ENCODE measurements at regions not wholly inside any gene's neighbourhood (a gene's known extent, or its start where the extent isn't known, plus 50 kb on each side); places are given as distances from the start of the nearest gene placed in this dataset.
"Not testable (repeated sequence)": the region's sequence is repeated elsewhere in the genome, so short reads cannot be mapped to it uniquely, and the experiment has no call there.

DNA sequence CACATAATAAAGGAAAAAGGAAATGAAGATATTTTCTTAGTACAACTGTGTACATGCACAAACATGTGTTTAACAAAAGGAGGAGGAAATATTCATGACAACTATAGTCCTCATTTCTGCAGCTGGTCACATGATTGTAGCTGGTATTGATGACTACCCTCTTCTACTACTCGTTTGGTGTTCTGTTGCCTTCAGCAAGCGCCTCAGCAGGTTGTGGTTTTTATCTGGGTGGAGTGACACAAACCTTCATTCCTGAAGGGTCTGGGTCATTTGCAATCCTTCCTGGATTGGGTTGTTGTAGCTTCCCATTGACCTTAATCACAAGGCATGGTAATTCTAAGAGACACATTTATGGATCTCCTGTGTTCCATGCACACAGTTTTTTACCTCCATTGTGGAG, 1009.9 kb upstream of the USP15 start:
- no peak overlapping the region for H3K4me3 ChIP-seq (ENCODE audit: low read depth, low read length)
- DNase-seq (ENCODE audit: low read depth): no peak

DNA sequence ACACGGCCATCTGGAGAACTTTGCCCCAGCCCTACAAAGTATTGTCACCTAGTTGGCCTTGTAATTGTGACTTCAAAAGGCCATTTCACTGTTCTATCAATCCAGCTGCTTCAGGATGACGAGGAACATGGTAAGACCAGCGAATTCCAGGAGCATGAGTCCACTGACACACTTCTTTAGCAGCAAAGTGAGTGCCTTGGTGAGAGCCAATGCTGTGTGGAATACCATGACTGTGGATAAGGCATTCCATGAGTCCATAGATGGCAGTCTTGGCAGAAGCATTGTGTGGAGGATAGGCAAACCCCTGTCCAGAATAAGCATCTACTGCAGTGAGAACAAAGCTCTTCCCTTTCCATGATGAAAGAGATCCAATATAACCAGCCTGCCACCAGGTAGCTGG, 1009.1 kb upstream of the USP15 start:
- no peak overlapping the region for H3K4me3 ChIP-seq (ENCODE audit: low read depth, low read length)
- no peak for DNase-seq (ENCODE audit: low read depth)

DNA sequence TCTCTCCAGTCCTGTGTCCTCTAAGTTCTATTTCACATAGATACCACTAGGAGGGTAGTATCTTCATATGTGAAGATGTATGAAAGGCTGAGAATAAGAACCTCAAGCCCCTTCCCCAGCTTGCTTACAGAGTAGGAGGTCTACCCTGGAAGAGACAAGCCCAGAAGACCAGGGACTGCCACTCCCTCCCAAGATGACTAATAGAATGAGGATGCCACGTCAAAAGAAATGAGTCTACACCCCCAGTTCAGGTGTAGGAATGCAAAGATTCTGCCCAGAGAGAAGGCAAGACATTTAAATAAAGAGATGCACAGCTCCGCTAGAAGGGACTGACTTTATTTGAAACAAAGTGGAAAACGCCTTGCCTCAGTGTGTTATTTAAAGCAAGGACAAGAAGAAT, 1006.0 kb upstream of the USP15 start:
- no peak for DNase-seq (ENCODE audit: low read depth)
- H3K4me3 ChIP-seq (ENCODE audit: low read depth, low read length): no peak overlapping the region

DNA sequence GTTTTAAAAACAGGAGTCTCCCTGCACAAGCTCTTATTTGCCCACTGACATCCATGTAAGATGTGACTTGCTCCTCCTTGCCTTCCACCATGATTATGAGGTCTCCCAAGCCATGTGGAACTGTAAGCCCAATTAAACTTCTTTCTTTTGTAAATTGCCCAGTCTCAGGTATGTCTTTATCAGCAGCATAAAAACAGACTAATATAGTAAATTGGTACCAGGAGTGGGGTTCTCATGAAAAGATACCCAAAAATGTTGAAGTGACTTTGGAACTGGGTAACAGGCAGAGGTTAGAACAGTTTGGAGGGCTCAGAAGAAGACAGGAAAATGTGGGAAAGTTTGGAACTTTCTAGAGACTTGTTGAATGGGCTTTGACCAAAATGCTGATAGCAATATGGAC, 995.9 kb upstream of the USP15 start:
- DNase-seq (ENCODE audit: low read depth); H3K4me3 ChIP-seq (ENCODE audit: low read depth, low read length): not testable (repeated sequence)

DNA sequence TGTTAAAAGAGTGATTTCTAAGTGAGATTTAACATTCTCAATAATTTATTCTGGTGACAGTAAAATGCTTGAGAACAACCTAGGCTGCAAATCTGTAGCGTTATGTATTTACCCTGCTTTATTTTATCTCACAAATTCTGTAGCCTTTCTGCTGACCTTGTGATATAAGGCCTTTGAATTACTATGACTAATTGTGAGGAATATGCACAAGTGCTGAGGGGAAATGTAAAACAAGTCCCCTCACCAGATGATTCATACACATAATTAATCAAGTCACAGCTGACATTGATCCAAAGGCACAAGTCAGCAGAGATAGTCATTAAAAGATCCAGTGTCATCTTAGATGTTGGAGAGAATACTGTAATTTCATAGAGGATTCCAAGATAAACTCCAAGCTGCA, 992.7 kb upstream of the USP15 start:
- no peak for DNase-seq (ENCODE audit: low read depth)
- H3K4me3 ChIP-seq (ENCODE audit: low read depth, low read length): no peak overlapping the region

DNA sequence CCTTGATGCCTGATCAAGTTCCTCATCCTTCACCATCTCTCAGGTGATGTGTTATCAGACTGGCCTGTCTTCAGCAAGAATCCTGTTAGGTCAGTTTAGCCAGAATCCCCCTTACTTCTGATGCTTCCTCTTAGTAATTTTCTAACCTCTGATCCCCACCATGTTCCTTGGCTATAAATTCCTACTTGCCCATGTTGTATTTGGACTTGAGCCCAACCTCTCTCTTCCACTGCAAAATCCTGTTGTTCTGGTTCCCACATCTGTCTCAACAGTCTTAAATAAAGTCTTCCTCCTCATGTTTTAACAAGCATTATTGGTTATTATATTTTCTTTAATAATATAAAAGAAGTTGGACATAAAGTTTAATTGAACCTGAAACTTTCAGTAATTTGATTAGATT, 987.8 kb upstream of the USP15 start:
- no peak overlapping the region for H3K4me3 ChIP-seq (ENCODE audit: low read depth, low read length)
- DNase-seq (ENCODE audit: low read depth): no peak

DNA sequence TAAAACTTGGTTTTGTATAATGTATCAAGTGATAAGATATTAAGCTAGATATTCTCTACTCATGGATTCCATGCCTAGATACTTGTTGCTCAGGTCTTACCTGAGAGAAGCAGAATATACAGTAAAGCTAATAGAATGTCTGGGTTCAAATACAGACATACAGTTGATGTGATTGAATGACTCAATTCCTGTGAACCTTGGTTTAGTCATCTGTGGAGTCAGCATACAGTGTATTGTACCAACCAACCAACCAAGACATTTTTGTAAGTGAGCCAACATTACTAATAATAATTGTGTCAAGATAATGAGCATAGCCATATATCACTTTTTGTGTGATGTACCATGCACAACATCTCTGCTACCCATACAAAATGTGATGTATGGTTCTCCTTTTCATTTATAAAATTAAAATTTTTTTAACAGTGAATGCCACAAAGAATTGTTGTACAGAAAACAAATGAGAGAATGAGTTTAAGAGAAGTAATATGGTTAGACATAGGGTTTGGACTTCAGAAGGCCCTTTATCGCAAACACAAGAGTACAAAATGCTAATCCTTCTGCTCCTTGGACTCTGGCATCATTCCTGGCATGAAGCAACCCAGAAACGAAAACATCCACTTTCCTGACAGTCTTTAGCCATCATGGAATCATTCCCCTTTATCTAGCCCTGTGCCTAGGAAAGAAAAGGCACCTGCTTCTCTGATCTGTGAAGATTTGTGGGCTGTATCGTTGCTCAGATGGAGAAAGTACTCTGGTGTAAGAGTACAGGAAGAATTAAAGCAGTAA, 977.2 kb upstream of the USP15 start:
- no peak overlapping the region for H3K4me3 ChIP-seq (ENCODE audit: low read depth, low read length)
- DNase-seq (ENCODE audit: low read depth): no peak

DNA sequence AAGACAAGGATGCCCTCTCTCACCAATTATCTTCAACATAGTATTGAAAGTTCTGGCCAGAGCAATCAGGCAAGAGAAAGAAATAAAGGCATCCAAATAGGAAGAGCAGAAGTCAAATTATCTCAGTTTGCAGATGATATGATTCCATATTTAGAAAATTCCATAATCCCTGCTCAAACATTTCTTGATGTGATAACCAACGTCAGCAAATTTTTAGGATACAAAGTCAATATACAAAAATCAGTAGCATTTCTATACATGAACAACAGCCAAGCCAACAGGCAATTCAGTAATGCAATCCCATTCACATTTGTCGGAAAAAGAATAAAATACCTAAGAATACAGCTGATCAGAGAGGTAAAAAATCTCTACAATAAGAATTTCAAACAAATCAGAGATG, 969.7 kb upstream of the USP15 start:
- no peak for DNase-seq (ENCODE audit: low read depth)
- no peak overlapping the region for H3K4me3 ChIP-seq (ENCODE audit: low read depth, low read length)

DNA sequence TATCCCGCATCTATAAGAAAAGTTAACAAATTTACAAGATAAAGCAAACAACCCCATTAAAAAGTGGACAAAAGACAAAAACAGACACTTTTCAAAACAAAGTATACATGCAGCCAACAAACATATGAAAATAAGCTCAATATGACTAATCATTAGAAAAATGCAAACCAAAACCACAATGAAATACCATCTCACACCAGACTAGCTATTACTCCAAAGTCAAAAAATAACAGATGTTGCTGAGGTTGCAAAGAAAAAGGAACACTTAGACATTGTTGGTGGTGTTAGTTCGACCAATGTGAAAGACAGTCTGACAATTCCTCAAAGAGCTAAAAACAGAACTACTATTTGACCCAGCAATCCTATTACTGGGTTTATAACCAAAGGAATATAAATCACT, 968.6 kb upstream of the USP15 start:
- no peak overlapping the region for H3K4me3 ChIP-seq (ENCODE audit: low read depth, low read length)
- no peak for DNase-seq (ENCODE audit: low read depth)

DNA sequence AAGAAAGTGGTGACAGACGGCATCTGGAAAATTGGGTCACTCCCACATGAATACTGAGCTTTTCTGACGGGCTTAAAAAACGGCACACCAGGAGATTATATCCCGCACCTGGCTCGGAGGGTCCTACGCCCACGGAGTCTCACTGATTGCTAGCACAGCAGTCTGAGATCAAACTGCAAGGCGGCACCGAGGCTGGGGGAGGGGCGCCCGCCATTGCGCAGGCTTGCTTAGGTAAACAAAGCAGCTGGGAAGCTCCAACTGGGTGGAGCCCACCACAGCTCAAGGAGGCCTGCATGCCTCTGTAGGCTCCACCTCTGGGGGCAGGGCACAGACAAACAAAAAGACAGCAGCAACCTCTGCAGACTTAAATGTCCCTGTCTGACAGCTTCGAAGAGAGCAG, 966.2 kb upstream of the USP15 start:
- DNase-seq (ENCODE audit: low read depth); H3K4me3 ChIP-seq (ENCODE audit: low read depth, low read length): not testable (repeated sequence)

DNA sequence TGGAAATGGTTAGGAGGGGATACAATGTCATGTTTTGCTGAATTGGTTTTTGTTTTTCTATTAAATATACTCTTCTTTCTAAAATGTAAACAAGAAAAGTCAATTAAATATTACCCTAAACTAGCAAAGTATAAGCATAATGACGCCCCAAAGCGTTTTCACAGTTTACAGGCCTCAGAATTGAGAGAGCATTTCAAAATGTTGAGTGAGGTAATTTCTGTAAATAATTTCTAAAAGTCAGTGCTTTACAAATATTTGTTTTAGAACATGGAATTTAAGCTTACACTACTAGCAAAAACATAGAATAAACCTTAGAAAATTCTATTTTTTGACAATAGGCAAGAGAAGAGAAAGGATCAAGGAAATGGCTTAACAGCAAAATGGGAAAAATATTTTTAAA, 958.4 kb upstream of the USP15 start:
- no peak for DNase-seq (ENCODE audit: low read depth)
- no peak overlapping the region for H3K4me3 ChIP-seq (ENCODE audit: low read depth, low read length)

DNA sequence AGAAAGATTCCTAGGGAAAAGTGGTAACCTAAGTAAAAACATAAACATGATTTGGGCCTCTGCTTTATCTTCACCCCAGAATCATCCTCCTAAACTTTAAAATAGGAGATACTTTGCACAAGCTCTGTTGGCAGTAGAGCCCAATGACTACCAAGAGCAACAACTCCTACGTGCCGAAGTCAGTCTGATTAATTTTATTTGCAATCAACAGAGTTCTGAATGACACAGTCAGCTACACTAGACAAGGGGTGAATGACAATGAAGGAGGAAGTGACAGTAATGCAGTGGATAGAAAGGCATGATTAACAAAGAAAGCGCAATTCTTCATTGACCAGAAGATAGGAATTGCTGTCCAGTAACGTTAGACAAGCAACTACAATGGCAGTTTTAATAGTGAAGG, 957.9 kb upstream of the USP15 start:
- DNase-seq (ENCODE audit: low read depth): no peak
- H3K4me3 ChIP-seq (ENCODE audit: low read depth, low read length): no peak overlapping the region

DNA sequence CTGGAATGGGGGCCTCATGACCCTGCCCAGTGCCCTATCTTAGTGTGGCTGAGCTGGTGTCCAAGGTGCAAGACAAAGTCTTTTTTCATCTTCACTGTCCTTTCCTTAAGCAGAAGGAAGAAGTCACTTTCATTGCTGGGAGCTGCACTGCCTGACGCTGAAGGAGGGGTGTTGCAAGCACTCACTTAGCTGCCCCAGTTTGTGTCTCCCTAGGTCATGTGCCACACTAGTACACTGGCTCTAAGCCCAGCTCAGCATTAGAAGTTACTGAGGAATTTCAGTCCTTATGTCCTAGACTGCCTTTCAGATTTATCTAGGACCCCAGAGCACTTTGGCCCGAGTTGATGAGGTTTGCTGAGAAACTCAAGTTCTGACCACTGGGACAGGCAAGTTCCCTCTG, 952.0 kb upstream of the USP15 start:
- no peak for DNase-seq (ENCODE audit: low read depth)

DNA sequence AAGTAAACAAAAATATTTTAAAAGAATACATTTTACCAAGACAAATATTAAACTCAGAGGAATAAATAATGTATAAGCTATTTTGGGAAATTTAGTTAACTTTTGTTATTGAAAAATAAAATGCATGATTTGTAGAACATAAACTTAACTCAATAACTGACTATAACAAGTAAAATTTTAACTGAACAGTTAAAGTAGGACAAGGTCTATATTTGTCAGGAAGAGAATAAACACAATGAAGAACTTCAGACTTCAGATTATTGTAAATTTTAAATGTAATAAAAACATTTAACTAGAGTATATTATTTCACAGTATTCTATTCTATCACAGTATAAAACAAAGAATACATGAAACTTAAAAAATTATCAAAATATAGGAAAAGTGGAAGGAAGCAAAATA, 948.8 kb upstream of the USP15 start:
- no peak overlapping the region for H3K4me3 ChIP-seq (ENCODE audit: low read depth, low read length)
- DNase-seq (ENCODE audit: low read depth): no peak

More for the DNA sequence above, 952.0 kb upstream of the USP15 start:
- no peak overlapping the region for H3K4me3 ChIP-seq (ENCODE audit: low read depth, low read length)

DNA sequence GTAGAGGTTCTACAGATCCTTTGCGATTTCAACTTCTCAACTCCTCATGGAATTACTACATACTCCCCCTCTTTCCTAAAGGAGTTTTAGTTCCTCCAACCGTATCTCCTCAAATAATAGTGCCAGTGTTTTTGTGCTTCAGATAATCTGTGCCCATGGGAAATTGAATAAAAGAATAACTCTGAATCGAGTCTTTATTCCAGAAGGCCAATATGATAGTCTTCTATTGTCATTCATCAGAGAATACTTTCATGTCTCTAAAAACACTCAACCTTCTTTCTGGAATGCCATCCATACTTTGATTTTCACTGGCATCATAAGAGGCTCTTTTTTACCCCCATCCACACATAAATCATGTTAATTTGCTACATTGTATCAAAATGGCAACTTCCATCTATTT, 911.3 kb upstream of the USP15 start:
- DNase-seq (ENCODE audit: low read depth): no peak
- H3K4me3 ChIP-seq (ENCODE audit: low read depth, low read length): no peak overlapping the region

DNA sequence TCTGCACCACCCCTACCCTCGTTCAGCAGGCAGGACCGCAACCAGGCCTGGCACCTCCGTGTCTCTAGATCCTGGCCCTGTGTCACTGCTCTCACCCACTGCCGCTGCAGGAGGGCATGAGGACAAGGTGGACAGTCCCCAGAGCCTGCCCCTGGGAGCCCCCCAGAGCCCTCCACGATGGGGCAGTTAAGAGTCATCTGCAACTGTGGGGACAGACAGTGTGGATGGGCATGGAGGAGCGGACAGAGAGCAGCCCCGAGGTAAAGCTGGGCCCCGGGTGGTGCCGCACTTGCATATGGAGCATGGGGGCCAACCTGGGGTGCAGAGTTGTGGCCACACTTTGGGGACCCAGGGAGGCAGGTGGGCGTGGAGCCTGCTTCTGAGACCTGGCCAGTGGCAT, 905.1 kb upstream of the USP15 start:
- no peak for DNase-seq (ENCODE audit: low read depth)
- H3K4me3 ChIP-seq (ENCODE audit: low read depth, low read length): no peak overlapping the region

DNA sequence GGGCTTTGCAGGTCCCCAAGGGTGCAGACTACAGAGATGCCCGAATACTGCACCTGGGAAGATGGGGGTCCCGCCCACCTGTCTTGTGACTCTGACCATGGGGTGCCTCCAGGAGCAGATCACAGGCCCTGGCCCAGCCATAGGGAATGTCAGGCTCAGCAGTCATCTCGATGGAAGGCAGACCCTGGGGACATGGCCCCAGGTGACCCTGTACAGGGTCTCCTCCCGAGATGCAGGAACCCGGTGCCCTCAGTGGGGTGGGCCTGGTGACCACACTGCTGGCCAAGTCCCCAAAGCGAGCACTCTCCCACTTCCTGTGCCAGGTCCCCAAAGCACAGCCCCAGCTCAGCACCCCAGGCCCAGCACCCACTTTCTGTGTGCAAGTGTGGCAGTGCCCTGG, 903.7 kb upstream of the USP15 start:
- no peak overlapping the region for H3K4me3 ChIP-seq (ENCODE audit: low read depth, low read length)
- no peak for DNase-seq (ENCODE audit: low read depth)

DNA sequence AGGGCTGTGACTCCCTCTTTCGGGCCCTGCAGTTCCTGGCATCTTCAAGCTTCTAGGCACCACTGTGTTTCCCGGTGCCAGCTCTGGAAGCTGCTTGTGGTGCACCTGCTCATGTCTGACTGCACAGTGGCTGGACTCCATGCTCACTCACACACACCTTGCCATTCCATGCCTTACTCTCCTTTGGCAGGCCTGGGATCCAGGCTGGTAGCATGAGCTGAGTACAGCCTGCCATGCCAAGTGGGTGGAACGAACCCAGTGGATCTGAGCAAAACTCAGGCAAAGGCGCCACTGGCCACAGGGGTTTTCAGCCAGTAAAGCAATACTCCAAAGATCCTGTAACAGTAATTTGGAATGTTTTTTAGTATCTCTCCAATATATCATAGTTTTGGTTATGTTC, 902.7 kb upstream of the USP15 start:
- no peak for DNase-seq (ENCODE audit: low read depth)
- H3K4me3 ChIP-seq (ENCODE audit: low read depth, low read length): no peak overlapping the region

DNA sequence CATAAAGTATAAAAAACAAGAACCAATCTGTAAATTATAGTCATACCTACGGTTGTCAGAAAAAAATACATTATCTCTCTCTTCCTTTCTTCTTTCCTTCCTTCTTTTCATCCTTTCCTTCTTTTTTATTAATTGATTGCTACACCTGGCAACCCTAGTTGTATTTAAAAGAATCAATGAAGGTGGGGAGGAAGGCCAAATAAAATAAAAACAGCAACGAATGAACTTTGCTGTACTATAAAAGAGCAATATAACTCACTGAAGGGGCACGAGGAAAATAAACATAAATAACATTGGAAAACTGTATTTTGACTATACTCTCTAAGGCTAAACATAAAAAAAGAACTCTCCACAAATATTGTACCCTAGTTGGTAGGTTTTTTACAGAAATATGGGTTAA, 898.2 kb upstream of the USP15 start:
- DNase-seq (ENCODE audit: low read depth): no peak
- no peak overlapping the region for H3K4me3 ChIP-seq (ENCODE audit: low read depth, low read length)

DNA sequence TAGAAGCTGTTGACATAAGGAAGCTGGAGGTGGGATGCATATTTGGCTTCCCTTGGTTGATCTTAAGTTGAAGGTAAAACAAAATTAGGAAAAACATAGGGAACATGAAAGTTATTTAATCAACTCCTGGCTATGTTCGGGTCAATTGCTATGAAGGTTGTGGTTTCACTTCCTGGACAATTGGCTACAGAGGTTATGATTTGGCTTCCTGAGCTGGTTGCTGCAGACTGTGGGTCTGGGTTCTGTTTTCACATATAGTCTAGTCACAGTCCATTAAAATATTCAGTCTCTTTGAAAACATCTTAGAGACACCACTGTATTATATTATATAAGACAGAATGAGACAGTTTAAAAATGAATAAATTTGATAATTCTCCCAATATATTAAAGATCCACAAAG, 895.2 kb upstream of the USP15 start:
- no peak overlapping the region for H3K4me3 ChIP-seq (ENCODE audit: low read depth, low read length)

DNA sequence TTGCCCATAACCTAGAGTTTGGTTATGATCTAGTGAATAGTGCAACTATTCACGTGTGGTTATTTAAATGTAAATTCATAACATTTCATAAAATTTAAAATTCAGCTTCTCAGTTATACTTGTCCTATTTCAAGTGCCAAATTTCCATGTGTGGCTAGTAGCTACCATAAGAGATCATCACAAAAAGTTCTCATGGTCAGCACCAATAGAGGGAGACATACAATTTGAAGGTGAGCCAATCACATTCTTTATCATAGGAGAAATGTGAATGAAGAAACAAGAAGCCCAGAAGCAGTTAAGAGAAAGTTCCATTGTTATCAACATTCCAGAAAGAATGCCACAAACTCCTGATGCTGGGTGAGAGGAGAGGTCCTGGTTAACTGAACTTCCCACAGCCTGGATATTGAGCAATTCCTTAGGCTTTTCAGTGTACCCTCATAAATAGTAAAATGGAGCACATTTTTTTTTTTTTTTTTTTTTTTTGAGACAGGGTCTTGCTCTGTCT, 892.9 kb upstream of the USP15 start:
- no peak overlapping the region for H3K4me3 ChIP-seq (ENCODE audit: low read depth, low read length)
- no peak for DNase-seq (ENCODE audit: low read depth)

More for the DNA sequence above, 895.2 kb upstream of the USP15 start:
- DNase-seq (ENCODE audit: low read depth): no peak

All from skeletal muscle cell (primary cell).